ENCODE measurements at regions not wholly inside any gene's neighbourhood (a gene's known extent, or its start where the extent isn't known, plus 50 kb on each side); places are given as distances from the start of the nearest gene placed in this dataset.
A peak's percentile ranks its signal among the peaks of the same experiment; 100 is the strongest.
"Not testable (repeated sequence)": the region's sequence is repeated elsewhere in the genome, so short reads cannot be mapped to it uniquely, and the experiment has no call there.

- no peak for ATAC-seq
- intact Hi-C loops (cut with DNase I) = no loop called here
- no peak for DNase-seq
Observed at GRCh38 chr10:53569455-53569854, 796.9 kb upstream of the MBL2 start.

DNA sequence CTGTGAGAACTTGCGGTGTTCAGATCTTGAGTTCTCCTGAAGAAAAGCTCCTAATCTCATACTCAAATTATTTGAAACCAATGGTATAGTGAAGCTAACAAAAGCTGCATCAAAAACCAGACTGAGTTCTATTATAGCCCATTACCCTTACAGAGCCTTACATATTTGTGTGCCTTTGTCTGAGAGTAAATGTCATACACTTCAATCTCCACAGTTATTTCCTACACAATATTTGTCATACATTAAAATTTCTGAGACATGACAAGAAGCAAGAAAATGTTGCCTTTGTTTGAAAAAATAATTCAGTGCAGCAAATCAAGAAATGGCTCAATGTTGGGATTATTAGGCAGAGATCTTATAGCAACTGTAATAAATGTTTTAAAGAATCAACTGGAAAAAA is 776.1 kb upstream of the MBL2 start:
- intact Hi-C loops (cut with DNase I) = no loop called here

DNA sequence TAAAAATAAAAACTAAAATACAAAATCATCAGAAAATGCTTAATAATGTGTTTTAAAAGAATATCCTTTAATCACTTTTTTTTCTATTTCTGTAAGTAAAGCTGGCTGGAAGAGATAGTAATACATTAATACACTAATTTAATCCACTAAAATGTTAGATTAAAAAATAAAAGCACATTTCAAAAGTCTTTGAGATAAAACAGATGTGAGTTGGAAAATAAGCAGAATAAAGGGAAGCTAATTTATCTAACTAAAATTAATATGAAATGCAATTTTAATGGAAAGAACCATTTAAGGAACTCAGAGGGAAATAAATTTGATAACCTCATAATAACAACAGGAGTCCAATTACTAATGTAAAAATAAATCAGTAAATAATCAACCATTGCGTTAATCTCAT is 774.8 kb upstream of the MBL2 start:
- intact Hi-C loops (cut with DNase I) = no loop called here
- DNase-seq (no peak), ATAC-seq (no peak)

More for the DNA sequence above, 776.1 kb upstream of the MBL2 start:
- DNase-seq (no peak), ATAC-seq (no peak)

GRCh38 chr10:53543410-53543809 is 770.8 kb upstream of the MBL2 start:
- ATAC-seq (no peak), DNase-seq (no peak)
- intact Hi-C loops (cut with DNase I) = no loop called here

GRCh38 chr10:53537508-53537907 is 764.9 kb upstream of the MBL2 start:
- DNase-seq = no peak
- intact Hi-C loops (cut with DNase I) = no loop called here
- ATAC-seq = no peak

- no peak for DNase-seq
- intact Hi-C loops (cut with DNase I) = no loop called here
- ATAC-seq = no peak
Observed at GRCh38 chr10:53536322-53536721, 763.7 kb upstream of the MBL2 start.

GRCh38 chr10:53534428-53534827 is 761.8 kb upstream of the MBL2 start:
- DNase-seq = no peak
- intact Hi-C loops (cut with DNase I) = no loop called here
- no peak for ATAC-seq

DNA sequence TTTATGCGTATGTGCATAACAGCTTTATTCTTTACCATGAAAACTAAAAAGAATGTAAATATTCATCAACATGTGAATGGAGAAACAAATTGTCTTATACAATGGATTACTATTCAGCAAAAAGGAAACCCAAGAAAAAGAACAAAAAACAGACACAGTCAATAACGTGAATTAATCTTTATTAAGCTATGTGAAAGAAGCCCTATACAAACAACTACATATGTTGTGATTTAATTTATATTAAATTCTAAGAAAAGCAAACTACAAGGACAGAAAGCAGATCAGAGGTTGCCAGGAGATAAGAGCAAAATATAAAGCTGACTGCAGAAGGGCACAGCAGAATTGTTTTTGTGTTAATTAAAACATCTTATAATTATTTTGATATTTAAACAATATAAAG is 756.4 kb upstream of the MBL2 start:
- ATAC-seq (no peak), DNase-seq (no peak)
- intact Hi-C loops (cut with DNase I) = no loop called here

- ATAC-seq (no peak), DNase-seq (no peak)
- intact Hi-C loops (cut with DNase I) = no loop called here
Observed at GRCh38 chr10:53521046-53521445, 748.5 kb upstream of the MBL2 start.

- DNase-seq (no peak), ATAC-seq (no peak)
- intact Hi-C loops (cut with DNase I) = no loop called here
Observed at GRCh38 chr10:53508197-53508596, 735.6 kb upstream of the MBL2 start.

- DNase-seq; ATAC-seq; intact Hi-C loops (cut with DNase I): not testable (repeated sequence)
Observed at GRCh38 chr10:53504492-53504891, 731.9 kb upstream of the MBL2 start.

DNA sequence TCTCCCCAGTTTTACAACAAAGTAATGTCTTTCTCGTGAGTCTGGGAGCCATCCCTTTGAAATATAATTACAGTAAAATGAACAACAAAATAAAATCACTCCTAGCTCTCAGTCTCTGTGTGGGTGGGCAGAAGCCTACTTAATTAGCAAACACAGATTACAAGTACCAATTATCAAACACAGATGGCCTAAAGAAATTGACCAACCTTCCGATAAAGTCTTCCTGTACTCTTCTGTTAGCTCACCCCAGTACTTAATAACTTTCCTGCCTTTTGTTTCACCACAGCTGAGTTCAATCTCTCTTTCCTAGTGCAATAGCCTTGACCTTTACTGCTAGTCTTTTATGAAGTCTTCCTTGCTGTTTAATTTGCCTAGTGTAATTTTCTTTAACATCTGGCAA is 719.2 kb upstream of the MBL2 start:
- no peak for ATAC-seq
- intact Hi-C loops (cut with DNase I) = no loop called here
- DNase-seq = no peak

DNA sequence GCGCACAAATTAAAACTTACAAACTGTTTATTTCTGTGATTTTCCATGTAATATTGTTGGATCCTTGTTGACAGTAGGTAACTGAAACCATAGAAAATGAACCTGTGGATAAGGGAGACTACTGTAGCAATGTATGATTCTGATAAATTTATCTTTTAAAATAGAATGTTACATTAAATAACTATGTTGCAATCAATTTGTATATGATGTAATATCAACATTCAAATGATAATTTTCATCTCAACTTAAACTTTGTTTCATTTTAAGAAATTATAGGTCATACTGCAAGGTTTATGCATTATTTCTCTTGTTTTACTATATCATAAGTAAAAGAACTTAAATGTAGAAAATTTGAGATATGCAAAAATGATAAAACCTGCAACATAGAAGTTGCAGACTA is 718.0 kb upstream of the MBL2 start:
- no peak for ATAC-seq
- no peak for DNase-seq
- intact Hi-C loops (cut with DNase I) = no loop called here

GRCh38 chr10:53489335-53490182 is 717.0 kb upstream of the MBL2 start:
- ATAC-seq (peak; percentile 34 to 47), DNase-seq (no peak)
- intact Hi-C loops (cut with DNase I) = no loop called here

GRCh38 chr10:53487019-53487983 is 714.7 kb upstream of the MBL2 start:
- peak; percentile 19 for DNase-seq
- ATAC-seq = peak in 1 of 2 donors; percentile 59

DNA sequence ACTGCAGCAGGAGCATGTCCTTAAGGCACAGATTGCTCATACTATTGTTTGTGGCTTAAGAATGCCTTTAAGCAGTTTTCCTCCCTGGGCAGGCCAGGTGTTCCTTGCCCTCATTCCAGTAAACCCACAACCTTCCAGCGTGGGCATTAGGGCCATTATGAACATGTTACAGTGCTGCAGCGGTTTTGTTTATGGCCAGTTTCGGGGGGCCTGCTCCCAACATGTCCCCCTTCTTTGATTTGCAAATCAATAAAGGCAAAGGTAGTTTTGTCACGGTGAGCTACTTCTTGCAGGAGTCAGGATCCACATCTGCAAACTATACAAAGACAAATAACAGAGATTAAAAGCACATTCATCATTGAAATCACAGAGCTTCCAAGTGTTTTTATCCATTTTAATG is 712.8 kb upstream of the MBL2 start:
- ATAC-seq; intact Hi-C loops (cut with DNase I): not testable (repeated sequence)

More at GRCh38 chr10:53487019-53487983, 714.7 kb upstream of the MBL2 start:
- intact Hi-C loops (cut with DNase I) = no loop called here

GRCh38 chr10:53479365-53479764 is 706.8 kb upstream of the MBL2 start:
- no peak for DNase-seq
- no peak for ATAC-seq
- intact Hi-C loops (cut with DNase I) = no loop called here

More for the DNA sequence above, 712.8 kb upstream of the MBL2 start:
- DNase-seq = not testable (repeated sequence)

DNA sequence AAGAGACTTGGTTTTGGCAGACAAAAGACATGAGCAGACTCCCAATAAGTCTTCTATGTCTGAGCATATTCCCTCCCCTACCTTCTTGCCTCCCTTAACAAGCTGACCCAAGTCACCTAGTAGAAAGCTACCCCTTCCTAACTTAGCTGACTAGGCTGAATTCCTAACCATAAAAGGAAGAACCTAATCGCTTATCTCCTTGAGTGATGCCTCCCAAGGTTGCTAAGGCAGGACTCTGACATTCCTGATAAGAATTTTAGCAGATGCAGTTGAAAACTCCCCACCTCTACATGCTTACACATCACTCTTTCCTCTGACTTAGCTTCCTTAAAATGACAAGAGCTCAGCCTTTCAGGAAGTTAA is 704.7 kb upstream of the MBL2 start:
- no peak for ATAC-seq

DNA sequence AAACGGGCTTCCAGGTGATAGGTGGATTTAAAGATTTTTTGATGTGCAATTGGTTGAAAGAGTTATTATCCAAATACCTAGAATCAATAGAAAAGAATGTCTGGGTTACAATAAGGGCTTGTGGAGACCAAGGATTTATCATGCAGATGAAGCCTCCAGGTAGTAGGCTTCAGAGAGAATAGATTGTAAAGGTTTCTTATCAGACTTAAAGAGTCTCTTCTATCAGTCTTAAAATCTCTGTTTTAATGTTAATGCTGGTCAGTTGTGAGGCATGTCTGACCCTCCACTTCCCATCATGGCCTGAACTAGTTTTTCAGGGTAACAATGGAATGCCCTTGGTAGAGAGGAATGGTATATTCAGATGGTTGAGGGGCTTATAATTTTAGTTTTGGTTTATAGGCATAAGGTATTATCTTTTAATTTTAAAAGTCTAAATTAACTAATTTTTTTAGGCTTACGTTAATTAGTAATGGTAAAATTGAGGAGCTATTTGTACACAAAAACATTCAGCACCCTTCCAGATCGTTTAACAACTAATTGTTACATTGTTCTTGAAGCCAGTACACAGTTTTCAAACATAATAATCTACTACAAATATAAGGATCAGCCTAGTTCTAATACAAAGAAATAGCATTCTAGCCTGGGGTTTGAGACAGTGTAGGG is 704.2 kb upstream of the MBL2 start:
- ATAC-seq = no peak
- intact Hi-C loops (cut with DNase I) = no loop called here

More for the DNA sequence above, 704.7 kb upstream of the MBL2 start:
- no peak for DNase-seq
- intact Hi-C loops (cut with DNase I) = no loop called here

GRCh38 chr10:53469383-53469782 is 696.8 kb upstream of the MBL2 start:
- DNase-seq (no peak), ATAC-seq (no peak)
- intact Hi-C loops (cut with DNase I) = no loop called here

More for the DNA sequence above, 704.2 kb upstream of the MBL2 start:
- no peak for DNase-seq
